D721Med (cell line): ENCODE measurements at regions not wholly inside any gene's neighbourhood (a gene's known extent, or its start where the extent isn't known, plus 50 kb on each side); places are given as distances from the start of the nearest gene placed in this dataset.
"Not testable (repeated sequence)": the region's sequence is repeated elsewhere in the genome, so short reads cannot be mapped to it uniquely, and the experiment has no call there.

Experiments used
- DNase-seq: peaks from one replicate; pipeline ENCODE4 v3.0.0; 2011; ENCODE audit warnings: low spot score; ENCODE audit not compliant: insufficient read length
- FAIRE-seq: peaks from 2 replicates; lab custom pipeline; 2011; peaks lifted over from hg19 to GRCh38; lab: Jason Lieb, UNC
- CTCF ChIP-seq: IDR thresholded peaks from 2 replicates; pipeline ENCODE4 v1.5.1; 2012; ENCODE audit warnings: mild to moderate bottlenecking, control low read depth; ENCODE audit not compliant: insufficient read depth; ENCODE audit errors: missing control alignments

GRCh38 chr16:80259290-80259805 is 281.4 kb upstream of the DYNLRB2 start:
- TF ChIP-seq CTCF: no peak
- no peak for DNase-seq
- no peak for FAIRE-seq

GRCh38 chr16:80258407-80258806 is 282.4 kb upstream of the DYNLRB2 start:
- DNase-seq (no peak), FAIRE-seq (no peak)
- TF ChIP-seq CTCF: no peak

GRCh38 chr16:80254970-80255369 is 285.8 kb upstream of the DYNLRB2 start:
- no peak for TF ChIP-seq CTCF
- DNase-seq (no peak), FAIRE-seq (no peak)

- DNase-seq: no peak
- FAIRE-seq: no peak
- no peak for TF ChIP-seq CTCF
Measured at GRCh38 chr16:80253741-80254140, 287.1 kb upstream of the DYNLRB2 start.

- DNase-seq (no peak), FAIRE-seq (no peak)
- no peak for TF ChIP-seq CTCF
Measured at GRCh38 chr16:80250381-80250780, 290.4 kb upstream of the DYNLRB2 start.

GRCh38 chr16:80243303-80243702 is 297.5 kb upstream of the DYNLRB2 start:
- not testable (repeated sequence) for DNase-seq, FAIRE-seq

GRCh38 chr16:80242279-80242678 is 298.5 kb upstream of the DYNLRB2 start:
- not testable (repeated sequence) for FAIRE-seq, DNase-seq

GRCh38 chr16:80233097-80233835 is 307.5 kb upstream of the DYNLRB2 start:
- DNase-seq (no peak), FAIRE-seq (no peak)
- no peak for TF ChIP-seq CTCF
